DMS114 treated with DMSO at 0.1 percent for 48 hours (cell line): ENCODE measurements at regions not wholly inside any gene's neighbourhood (a gene's known extent, or its start where the extent isn't known, plus 50 kb on each side); places are given as distances from the start of the nearest gene placed in this dataset.
"Not testable (repeated sequence)": the region's sequence is repeated elsewhere in the genome, so short reads cannot be mapped to it uniquely, and the experiment has no call there.

ENCODE experiments used
- DNase-seq: peaks from one replicate; lab custom pipeline; 2025; ENCODE audit not compliant: unreplicated experiment; lab: John Stamatoyannopoulos, UW

DNA sequence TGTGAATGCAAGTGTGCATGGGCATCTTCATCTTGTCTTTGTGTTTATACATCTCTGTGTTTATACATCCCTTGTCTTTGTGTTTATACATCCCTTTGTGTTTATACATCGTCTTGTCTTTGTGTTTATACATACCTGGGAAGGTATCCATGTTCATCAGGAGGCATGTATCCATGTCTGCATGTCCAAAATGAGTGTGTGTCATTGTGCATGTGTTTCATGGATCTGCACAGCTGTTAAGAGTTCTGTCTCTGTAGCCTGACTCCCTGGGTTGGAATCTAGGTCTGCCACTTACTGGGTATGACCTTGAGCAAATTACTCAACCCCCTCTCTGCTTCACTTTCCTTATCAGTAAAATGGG lies 50.1 kb upstream of the SIRPA start:
- no peak for DNase-seq

DNA sequence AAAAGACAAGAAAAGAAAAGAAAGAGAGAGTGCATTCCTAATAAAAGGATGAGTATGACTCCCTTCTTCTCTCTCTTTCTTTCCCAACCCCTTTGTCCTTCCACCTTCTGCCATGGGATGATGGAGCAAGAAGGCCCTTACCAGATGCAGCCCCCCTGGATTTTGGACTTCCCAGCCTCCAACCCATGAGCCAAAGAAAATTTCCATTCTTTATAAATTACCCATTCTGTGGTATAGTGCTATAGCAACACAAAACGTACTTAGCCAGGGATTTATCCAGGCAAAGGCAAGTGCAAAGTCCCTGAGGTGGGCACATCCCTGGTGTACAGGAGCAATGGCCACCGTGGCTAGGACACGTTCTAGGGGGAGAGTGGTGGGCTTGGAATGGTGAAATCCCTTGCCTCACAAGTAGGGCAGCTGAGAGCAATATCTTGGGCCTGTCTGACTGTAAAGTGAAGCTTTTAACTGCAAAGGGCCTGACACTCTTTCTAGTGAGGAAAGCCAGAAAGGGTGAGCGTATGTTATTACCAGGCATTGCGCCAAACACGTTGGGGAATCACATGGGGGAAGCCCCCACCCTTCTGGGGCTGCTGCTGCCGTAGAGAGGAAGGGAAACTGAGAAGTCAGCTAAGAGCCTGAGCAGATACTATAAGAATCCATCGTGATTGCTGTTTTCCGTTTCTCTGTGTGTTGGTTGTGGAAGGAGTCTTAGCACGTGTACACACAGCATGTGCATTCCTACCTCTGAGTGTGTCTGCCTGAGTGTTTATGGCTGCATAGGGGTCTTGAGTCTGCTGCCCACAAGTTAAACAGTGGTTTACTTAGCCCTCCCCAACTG lies 50.7 kb upstream of the SIRPA start:
- DNase-seq, result no peak

DNA sequence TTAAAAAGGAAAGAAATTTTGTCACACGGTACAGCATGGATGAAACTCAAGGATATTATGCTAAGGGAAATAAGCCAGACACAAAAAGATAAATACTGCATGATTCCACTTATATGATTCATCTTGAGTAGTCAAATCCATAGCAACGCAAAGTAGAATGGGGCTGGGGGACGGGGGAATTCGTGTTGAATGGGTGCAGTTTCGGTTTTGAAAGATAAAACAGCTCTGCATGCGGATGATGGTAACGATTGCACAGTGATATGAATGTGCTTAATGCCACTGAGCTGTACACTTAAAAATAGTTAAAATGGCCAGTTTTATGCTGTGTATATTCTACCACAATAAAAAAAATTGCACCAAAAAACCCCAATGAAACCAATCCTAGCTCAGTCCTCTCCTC lies 52.9 kb upstream of the SIRPA start:
- no peak for DNase-seq

DNA sequence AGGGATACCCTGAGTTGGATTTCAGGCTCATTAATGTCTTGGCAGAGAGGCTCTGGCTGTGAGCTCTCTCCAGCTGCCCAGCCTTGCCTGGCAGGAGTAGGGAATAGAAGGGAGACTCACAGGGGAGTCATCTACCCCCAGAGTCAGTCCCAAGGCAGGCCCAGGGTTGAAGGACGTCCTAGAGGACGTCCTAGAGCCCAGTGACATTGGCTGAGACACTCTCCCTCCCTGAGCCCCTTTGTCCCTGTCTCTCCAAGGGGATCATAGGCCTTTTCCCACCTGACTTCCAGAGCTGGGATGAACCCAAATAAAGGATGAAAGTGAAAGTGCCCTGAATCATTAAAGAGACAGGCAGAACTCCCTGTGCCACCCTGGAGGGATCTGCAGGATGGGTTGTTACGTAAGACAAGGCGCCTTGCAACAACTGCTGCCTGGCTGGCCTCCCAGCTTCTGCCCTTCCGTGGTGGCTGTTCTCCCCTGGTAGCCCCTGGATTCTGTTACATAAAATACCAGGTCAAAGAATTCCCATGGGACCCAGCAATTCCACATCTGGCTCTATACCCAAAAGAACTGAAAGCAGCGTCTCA lies 53.6 kb upstream of the SIRPA start:
- DNase-seq, result no peak

DNA sequence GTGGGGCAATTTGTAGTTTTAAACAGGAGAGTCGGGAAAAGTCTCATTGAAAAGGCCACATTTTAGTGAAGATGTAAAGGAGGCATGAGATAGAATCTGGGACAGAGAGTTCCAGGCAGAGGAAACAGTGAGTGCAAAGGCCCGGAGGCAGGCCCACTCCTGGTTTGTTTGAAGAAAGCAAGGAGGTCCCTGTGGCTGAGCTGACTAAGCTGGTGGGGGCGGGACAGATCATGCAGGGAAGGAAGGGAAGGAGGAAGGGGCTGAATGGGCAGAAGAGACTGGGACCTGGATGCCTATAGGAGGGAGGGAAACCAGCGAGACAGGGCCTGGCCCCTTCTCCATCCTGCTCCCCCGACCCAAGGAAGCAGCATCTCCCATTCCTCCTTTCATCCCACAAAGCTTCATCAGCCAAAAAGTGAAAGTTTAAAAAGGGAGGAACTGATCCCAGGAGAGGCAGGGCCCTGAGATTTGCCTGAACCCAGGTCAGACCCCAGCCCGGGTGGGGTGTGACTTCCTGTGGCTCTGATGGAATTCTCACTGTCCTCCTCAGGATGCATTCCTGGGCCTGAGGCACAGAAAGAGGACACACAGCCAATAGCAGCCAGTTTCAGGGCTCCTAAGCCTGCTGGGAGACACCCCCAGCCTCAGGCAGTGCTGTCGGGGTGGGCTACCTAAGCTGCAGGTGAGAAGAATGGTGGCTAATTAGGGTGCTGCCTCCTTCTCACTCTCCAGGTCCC lies 54.2 kb upstream of the SIRPA start:
- no peak for DNase-seq

DNA sequence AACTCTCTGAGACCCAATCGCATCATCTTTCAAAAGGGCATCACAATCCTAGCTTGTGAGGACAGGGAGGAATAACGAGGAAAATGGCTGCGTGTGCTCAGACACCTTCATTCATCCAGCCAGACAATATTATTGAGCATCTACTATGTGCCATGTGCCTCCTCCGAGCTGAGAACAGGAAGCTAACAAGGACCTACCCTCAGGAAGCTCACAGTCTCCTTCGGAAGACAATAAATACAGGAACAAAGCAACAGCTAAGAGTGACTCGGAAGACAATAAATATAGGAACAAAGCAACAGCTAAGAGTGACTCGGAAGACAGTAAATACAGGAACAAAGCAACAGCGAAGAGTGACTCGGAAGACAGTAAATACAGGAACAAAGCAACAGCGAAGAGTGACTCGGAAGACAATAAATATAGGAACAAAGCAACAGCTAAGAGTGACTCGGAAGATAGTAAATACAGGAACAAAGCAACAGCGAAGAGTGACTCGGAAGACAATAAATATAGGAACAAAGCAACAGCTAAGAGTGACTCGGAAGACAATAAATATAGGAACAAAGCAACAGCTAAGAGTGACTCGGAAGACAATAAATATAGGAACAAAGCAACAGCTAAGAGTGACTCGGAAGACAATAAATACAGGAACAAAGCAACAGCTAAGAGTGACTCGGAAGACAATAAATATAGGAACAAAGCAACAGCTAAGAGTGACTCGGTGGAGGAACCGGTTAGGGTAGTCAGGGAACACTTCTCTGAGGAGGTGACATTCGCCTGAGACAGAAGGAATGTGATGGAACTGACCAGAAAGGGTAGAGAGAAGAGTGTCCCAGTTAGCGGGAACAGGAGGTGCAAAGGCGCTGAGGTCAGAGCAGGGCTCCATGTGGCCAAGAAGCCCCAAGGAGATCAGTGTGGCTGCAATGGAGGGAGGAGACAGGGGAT lies 55.6 kb upstream of the SIRPA start:
- not testable (repeated sequence) for DNase-seq

DNA sequence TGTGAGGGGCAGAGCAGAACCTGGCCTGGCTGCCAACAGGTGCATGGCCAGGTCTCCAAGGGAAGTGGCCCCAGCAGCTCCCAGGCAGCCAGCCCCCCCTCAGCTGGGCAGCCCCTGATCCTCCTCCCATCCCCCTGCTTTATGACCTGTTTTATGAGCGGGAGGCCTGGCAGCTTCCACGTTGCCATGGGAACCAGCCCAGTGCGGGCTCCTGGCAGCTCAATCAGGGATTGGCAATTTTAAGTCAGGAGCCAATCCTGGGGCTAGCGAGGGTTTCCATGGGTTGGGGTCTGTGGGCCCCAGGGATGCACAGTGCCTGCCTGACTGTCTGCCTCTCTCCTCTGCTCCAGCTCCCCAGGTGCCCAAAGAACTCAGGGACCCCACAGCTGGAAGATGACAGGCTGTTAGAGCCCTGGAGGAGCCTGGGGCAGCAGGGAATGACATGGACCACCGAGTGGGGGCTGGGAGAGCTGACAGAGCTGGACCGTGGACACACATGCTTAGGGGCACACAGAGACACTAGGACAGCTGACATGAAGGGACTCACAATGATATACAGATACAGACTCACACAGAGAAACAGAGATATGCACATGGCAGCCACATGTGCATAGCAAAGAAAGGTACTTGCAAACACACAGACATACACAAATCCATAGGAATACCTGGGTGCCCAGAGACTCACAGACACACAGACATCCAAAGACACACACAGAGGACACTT lies 56.5 kb upstream of the SIRPA start:
- DNase-seq, result no peak

DNA sequence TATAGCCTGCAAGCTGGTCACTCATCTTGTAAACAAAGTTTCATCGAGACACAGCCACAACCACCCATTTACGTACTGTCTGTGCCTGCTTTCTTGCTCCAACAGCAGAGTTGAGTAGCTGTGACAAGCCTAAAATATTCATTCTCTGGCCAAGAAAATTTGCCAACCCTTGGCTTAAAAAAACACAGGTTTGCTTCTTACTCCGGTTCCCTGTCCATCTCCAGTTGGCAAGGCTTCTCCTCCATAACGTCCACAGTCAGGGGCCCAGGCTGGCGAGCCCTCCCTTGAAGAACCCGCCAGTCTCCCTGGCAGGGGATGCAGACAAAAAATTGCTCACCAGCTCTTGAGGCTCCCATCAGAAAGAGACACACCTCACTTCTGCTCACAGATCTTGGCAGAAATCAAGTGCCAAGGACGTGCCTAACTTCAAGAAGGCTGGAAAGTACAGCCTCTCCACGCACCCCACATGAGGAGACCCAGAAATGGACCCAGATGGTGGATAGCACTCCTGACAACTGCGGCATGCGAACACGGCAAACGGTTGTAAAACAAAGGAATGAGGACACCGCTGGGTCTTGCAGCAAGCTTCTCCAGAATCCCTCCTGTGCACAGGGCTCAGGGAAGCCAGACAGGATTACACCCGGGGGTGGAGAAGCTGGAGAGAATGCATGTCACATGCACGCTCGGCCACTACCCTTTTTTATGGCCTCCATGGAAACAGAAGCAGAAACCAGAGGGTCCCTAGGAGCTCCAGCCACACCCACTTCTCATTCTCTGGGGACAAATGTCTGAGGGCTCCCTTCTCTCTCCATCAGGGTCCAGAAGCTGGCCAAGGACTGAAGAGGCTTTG lies 59.8 kb upstream of the SIRPA start:
- no peak for DNase-seq

DNA sequence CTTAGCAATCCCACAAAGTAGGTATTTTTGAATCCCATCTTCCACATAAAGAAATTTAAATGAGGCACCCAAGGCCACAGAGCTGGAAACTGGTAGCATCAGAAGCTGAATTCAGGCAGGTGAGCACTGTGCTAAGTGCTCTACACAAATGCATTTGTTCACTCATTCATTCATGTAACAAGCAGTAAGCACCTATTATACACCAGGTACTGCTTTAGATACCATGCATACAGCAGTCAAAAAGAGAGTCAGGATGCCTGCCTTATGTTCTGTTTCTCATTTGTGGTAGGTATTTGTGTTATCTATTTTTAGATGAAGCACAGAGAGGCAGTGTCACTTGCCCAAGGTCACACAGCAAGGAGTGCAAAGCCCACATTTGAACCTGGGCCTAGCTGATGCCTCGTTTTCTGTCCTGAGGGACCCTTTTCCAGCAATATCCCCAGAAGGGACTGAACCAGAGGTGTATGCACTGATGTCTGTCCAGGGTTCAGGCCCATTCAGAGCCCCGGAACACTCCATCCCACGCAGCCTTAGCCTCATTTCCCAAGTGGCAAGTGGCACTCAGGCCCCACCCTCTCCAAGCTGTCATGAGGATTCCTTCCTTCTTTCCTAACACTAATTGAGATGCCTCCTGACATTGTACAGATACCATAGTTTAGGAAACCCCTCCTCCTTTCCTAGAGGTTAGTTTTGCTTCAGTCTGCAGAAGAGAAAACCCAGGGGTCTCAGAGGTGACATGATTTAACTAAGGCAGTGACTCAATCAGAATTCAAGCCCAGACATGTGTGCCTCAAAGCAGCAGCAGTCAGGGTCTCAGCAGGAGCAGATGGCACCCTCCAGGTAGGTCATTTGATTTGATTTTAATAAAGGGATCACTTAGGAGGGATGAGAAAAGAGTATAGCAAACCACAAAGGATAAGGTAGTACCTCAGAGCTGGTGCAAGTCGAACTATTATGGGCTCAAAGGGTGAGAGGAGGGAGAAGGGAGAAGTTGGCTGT lies 61.2 kb upstream of the SIRPA start:
- DNase-seq, result no peak

DNA sequence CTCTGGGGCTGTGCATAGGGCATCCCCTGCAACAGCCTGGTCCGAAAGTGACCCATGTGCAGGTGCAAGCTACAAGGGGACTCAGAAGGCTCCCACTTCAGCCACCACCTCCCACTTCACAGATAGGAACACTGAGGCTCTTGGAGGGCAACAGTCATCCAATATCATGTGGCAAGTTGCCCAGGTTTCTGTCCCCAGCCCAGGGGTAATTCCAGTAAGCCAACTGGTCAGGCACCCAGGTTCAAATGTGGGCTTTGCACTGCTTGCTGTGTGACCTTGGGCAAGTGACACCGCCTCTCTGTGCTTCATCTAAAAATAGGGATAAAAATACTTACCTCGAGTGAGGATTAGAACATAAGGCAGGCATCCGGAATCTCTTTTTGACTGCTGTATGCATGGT lies 62.0 kb upstream of the SIRPA start:
- no peak for DNase-seq

DNA sequence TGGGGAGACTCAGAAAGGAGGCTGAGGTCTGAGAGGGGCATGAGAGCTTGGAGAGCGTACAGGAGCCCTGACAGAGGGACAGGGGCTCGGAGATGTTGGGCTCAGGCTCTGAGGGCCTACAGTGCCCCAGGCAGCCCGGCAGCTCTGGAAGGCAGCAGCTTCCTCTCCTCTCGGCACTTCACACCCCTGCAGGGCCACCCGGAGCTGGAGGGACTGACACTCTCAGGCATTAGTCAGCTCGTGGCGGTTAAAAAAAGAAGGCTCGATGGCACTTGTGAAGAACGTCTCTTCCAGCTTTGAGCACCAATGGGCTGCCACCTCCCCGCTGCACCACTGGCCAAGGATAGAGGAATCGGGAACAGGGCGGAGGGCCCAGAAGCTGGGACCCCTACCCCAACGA lies 62.6 kb upstream of the SIRPA start:
- DNase-seq, result no peak

DNA sequence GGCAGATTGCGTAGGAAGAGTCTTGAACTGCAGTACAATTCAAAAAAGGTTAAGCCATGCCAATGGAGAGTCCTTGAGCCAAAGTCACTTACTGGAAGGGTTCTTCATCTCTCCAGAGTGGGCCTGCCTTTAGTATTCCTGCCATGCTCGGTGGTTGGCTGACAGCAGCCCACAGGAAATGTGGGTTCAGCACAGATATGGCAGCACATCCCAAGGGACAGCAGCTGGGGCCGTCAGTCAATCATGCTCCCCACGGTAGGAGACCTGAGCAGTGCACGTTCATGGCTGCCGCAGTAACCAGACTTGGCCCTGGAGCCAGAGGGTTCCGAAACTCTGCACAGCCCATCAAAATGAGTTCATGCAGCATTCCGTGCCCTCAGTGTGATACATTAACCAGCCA lies 63.6 kb upstream of the SIRPA start:
- no peak for DNase-seq

DNA sequence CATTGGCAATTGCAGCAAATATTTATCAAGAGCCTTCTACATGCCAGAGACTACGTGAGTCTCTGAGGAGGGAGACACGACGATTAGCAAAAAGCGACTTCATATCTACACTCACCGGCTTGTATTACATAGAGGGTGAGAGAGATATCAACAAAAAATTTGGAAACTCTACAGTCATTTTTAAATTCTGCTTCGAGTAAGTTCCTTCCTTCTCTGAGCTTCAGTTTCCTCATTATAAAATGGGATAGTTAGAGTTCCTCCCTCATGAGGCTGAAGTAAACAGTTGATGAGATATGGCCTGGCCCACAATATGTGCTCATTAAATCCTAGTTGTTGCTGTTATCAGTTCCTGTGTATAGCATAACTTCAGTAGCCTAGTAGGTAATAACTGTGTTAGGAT lies 64.1 kb upstream of the SIRPA start:
- DNase-seq, result no peak

DNA sequence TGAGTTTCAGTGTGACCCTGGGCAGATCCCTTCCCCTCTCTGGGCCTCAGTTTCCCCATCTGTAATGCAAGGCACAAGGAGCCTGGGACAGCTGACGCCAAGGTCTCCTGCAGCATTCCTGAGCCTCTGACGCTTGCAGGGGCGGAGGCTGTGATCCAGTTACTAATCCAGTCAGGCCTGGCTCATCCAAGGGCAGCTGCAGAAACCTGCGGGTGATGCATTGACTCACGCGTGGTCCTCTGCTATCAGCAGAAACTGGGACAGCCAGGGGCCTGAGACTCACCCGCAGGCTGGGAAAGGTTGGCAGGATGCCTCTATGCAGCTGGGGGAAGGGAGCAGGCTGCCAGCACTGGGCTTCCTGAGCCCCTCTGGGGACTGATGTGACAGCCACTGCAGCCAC lies 65.0 kb upstream of the SIRPA start:
- no peak for DNase-seq

DNA sequence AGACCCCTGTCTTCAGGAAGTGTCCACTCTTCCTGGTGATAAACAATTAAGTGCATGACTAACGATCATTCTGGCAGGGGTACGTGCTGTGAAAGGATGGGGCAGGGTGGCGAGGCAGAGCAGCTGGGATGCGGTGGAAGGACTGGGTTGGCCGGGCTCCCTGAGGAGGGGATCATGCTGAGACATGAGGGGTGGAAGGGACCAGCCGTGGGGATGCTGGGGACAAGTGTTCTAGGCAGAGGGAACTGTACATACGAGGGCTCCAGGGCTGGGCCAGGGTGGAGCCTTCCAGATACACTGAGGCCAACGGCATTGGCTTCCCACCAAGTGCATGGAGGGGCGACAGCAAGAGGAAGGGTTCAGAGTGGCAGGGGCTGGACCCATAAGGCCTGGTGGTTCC lies 65.7 kb upstream of the SIRPA start:
- DNase-seq, result no peak

DNA sequence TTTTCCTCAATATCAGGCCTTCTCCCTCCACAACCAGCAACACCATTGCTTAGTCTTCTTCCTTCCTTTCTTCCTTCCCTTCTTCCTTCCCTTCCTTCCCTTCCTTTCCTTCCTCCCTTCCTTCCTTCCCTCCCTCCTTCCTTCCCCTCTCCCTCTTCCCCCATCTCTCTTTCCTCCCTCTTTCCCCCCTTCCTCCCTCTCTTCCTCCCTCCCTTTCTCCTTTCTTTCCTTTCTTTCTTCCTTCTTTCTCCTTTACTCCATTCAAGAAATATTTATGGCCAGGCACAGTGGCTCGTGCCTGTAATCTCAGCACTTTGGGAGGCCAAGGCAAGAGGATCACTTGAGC lies 66.4 kb upstream of the SIRPA start:
- DNase-seq, result no peak

DNA sequence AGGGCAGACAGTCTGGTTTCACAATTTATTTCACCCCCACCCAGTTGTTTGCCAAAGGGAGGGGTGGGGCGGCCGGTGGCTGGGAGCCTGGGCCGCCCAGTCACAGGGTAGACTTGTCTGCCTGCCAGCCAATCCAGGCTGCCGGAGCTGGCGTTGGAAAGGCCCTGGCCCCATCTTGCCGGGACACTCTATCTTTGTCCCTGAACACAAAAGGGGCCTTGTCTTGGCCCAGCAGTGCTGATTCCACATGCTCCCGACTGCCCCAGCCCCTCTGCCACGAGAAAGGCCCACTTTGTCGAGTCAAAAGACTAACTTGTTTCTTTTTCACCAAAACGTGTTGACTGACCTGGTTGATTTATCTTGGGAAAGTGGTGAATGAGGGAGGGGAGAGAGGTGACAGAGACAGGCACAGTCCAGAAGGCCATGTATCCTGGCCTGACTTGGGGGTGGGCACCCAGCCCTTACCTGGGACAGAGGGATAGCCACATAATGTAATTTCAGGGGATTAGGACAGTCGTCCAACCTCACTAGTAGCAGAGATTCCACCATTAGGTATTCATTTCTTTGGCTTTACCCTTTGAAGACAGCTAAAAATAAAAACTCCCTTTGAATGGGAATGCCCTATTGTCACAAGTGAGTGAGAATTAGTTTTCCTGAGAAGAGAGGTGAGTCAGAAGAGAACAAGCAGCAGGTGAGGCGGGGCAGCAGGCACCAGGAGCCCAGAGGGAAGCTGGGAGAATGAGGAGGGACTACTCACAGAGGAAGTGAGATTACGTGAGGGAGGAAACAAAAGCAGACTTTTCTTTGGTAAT lies 67.0 kb upstream of the SIRPA start:
- DNase-seq, result no peak

DNA sequence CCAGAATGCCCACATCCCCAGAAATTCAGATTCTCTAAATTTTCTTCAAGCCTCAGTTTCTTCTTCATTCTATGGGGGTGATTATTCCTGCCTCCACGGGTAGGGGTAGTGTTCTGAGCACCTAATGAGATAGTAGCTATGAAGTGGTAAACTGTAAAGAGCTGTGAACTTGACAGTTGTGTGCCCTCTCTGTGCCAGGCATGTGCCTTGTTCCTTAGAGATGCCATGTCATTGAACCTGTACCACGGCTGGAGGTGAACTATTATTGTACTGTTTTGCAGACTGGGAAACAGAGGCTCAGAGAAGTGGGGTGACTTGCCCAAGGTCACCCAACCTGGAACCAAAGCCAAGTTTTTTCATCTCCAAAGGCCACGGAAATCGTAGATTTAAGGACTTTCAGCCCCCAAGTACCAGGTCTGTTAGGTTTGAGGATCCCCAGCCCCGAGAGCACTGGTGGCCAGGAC lies 67.7 kb upstream of the SIRPA start:
- no peak for DNase-seq
